Endodermal cell (in vitro differentiated cells): ENCODE measurements at regions not wholly inside any gene's neighbourhood (a gene's known extent, or its start where the extent isn't known, plus 50 kb on each side); places are given as distances from the start of the nearest gene placed in this dataset.
A peak's percentile ranks its signal among the peaks of the same experiment; 100 is the strongest.
"Not testable (repeated sequence)": the region's sequence is repeated elsewhere in the genome, so short reads cannot be mapped to it uniquely, and the experiment has no call there.

Source experiments
- DNase-seq: peaks from one replicate; pipeline ENCODE4 v3.0.0-alpha.2; 2017
- H3K27ac ChIP-seq: 2 replicates; pipeline ENCODE4 v1.5.1; 2013; ENCODE audit warnings: mild to moderate bottlenecking, low read depth, low read length, moderate library complexity
- H3K27me3 ChIP-seq: 2 replicates; pipeline ENCODE4 v1.6.1; 2013; ENCODE audit warnings: mild to moderate bottlenecking, low read length, moderate library complexity; ENCODE audit not compliant: insufficient read depth, control insufficient read depth, poor library complexity, severe bottlenecking
- H3K36me3 ChIP-seq: 2 replicates; pipeline ENCODE4 v1.7.0; 2013; ENCODE audit warnings: mild to moderate bottlenecking, low read length, moderate library complexity; ENCODE audit not compliant: control insufficient read depth, insufficient read depth
- H3K4me1 ChIP-seq: one replicate; pipeline ENCODE4 v1.7.0; 2013; ENCODE audit warnings: low read length; ENCODE audit not compliant: control insufficient read depth, insufficient read depth
- H3K4me3 ChIP-seq: 2 replicates; pipeline ENCODE4 v1.5.1; 2013; ENCODE audit warnings: mild to moderate bottlenecking, low read length, moderate library complexity
- H3K9ac ChIP-seq: 2 replicates; pipeline ENCODE4 v1.6.1; 2013; ENCODE audit warnings: mild to moderate bottlenecking, low read length, moderate library complexity; ENCODE audit not compliant: poor library complexity, severe bottlenecking; ENCODE audit errors: extremely low read depth
- H3K9me3 ChIP-seq: 2 replicates; pipeline ENCODE4 v1.6.1; 2013; ENCODE audit warnings: mild to moderate bottlenecking, low read length, moderate library complexity; ENCODE audit not compliant: control insufficient read depth
- H3K27ac Mint-ChIP-seq: 2 replicates; pipeline ENCODE4 v1.8.0; 2020; ENCODE audit warnings: mixed read lengths
- H3K27me3 Mint-ChIP-seq: 2 replicates; pipeline ENCODE4 v1.8.0; 2021; ENCODE audit warnings: mild to moderate bottlenecking, mixed read lengths; ENCODE audit not compliant: insufficient read depth
- H3K36me3 Mint-ChIP-seq: 2 replicates; pipeline ENCODE4 v1.8.0; 2020; ENCODE audit warnings: low read depth, mixed read lengths
- H3K4me1 Mint-ChIP-seq: 2 replicates; pipeline ENCODE4 v1.8.0; 2020; ENCODE audit warnings: mixed read lengths
- H3K4me3 Mint-ChIP-seq: 2 replicates; pipeline ENCODE4 v1.8.0; 2020; ENCODE audit warnings: mild to moderate bottlenecking, moderate library complexity, mixed read lengths
- H3K9me3 Mint-ChIP-seq: 2 replicates; pipeline ENCODE4 v1.8.0; 2020; ENCODE audit warnings: mild to moderate bottlenecking, mixed read lengths
- WGBS, 2 experiments: methylation state at CpG; one replicate each; pipeline versions ENCODE4 v1.1.5 to v1.1.7; 2013; ENCODE audit warnings: missing lambda C conversion rate in 2 of 2, mixed read lengths in 1 of 2; ENCODE audit not compliant: insufficient coverage in 1 of 2, insufficient read length in 1 of 2; 5-methylcytosine and 5-hydroxymethylcytosine counted together

DNA sequence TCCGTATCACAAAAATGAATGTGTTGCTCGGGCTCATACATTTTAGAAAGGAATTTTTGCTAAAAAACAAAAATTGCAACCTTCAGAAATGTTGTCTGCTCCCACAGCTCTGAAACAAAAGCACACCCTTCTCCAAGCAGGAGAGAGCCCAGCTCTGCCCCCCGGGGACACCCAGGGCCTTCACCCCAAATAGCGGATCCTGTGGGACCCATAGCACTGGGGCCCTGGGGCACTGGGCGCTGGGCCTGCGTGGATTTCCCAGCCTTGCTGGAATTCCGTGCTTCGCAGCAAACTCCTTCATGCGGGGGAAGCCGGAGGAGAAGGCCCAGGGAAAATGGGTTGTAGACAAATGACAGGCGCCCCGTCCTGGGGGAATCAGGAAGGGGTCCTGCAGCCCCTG lies 50.5 kb upstream of the SFSWAP start:
- H3K9me3 ChIP-seq, H3K4me3 Mint-ChIP-seq, H3K9ac ChIP-seq, H3K36me3 Mint-ChIP-seq, H3K4me1 ChIP-seq, H3K4me1 Mint-ChIP-seq, H3K27me3 ChIP-seq, H3K36me3 ChIP-seq, H3K27ac ChIP-seq, H3K4me3 ChIP-seq, H3K27ac Mint-ChIP-seq, H3K9me3 Mint-ChIP-seq: not testable (repeated sequence)
- H3K27me3 Mint-ChIP-seq: peaks cover 16% of the 10 kb centered on the region
- WGBS, 2 experiments: 83 to 92% methylated on average over 1 to 9 of the region's 12 CpGs
- peak; percentile 42 for DNase-seq
